RWPE1 (cell line): ENCODE measurements at regions not wholly inside any gene's neighbourhood (a gene's known extent, or its start where the extent isn't known, plus 50 kb on each side); places are given as distances from the start of the nearest gene placed in this dataset.

ENCODE experiments used
- CTCF ChIA-PET: fragments of 350-600 bp; sonication (Branson Sonifier 250); formaldehyde crosslinking; extraction: SDS; loops from one replicate; lab custom pipeline; 2021; lab: Yijun Ruan, JAX
- POLR2A ChIA-PET: fragments of 400-600 bp; formaldehyde crosslinking; extraction: SDS; loops from one replicate; lab custom pipeline; 2020; ENCODE audit warnings: antibody characterized with exemption; ENCODE audit not compliant: low non-redundant PET; lab: Yijun Ruan, JAX
- DNase-seq: peaks from one replicate; pipeline ENCODE4 v3.0.0; 2012; ENCODE audit warnings: low spot score
- H3K27ac ChIP-seq: fragments of 450-650 bp; 2 replicates; pipeline ENCODE4 v1.5.1; 2017
- TF ChIP-seq, protein P1 (sequence below): fragments of 450-650 bp; conservative IDR thresholded peaks from 2 replicates; pipeline ENCODE4 v1.5.1; 2017; ENCODE audit warnings: low read depth, mild to moderate bottlenecking

DNA sequence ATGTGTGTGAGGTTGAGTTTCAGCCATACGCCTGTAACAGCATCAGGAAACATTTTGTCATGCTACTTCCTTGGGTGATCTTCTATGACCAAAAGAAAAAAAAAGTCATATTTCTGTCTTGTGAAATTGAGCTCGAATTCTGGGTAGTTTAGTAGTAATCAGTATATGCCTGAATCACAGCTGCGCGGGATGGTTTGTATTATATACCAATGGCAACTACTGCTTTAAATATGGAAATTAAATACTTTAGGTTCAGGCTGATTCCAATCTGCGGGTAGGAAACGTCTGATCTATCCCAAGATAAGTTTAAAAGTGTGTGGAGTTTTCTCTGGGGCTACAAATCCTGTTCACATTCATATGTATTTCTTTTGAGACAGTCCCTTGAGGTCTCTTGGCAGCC is 115.6 kb upstream of the FERMT1 start:
- ChIA-PET CTCF (interaction anchor here (0.6 kb wide), 1 partner anchor 22 kb away, joined by 3 read pairs; no protein-coding TSS in a partner anchor), POLR2A (no interaction called here)
- DNase-seq, result no peak
- TF ChIP-seq, protein P1, sequence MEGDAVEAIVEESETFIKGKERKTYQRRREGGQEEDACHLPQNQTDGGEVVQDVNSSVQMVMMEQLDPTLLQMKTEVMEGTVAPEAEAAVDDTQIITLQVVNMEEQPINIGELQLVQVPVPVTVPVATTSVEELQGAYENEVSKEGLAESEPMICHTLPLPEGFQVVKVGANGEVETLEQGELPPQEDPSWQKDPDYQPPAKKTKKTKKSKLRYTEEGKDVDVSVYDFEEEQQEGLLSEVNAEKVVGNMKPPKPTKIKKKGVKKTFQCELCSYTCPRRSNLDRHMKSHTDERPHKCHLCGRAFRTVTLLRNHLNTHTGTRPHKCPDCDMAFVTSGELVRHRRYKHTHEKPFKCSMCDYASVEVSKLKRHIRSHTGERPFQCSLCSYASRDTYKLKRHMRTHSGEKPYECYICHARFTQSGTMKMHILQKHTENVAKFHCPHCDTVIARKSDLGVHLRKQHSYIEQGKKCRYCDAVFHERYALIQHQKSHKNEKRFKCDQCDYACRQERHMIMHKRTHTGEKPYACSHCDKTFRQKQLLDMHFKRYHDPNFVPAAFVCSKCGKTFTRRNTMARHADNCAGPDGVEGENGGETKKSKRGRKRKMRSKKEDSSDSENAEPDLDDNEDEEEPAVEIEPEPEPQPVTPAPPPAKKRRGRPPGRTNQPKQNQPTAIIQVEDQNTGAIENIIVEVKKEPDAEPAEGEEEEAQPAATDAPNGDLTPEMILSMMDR, result no peak
- H3K27ac ChIP-seq, result no peak overlapping the region

DNA sequence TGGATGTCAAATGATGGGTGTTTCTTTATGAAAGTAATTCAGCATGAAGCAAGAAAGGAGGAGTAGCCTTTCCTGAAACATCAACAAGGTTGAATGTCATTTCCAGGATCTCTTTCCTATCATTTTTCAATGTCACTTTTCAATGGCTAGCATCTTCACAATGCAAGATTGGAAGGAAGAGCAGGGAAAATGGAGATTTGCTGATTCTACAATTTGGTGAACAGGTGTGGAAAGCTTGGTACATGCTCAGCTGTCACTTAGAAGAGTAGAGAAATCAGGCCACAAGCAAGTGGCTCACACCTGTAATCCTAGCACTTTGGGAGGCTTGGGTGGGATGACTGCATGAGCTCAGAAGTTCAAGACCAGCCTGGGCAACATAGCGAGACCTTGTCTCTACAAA is 112.7 kb upstream of the FERMT1 start:
- DNase-seq, result no peak
- ChIA-PET POLR2A (no interaction called here), CTCF (no interaction called here)
- no peak overlapping the region for H3K27ac ChIP-seq
- TF ChIP-seq, protein P1, result no peak

DNA sequence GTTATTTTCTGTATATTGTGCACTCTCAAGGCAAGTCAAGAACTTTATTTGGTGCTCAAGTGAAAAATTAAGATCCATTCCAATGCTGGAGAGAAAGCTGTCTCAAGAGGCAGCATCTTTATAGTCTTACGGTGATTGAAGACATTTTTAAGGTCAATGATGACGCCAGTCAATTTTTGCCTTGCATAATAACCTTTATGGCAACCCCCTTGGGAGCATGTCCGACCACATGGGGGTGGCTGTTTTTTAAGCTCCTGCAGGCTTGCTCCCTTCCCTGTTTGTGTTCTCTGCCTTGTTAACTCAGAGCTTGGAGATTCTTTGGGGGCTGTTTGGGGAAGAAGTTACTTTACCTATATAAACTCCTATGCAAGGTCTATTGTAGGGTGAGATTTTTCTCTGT is 109.6 kb upstream of the FERMT1 start:
- no peak overlapping the region for H3K27ac ChIP-seq
- DNase-seq, result no peak
- ChIA-PET CTCF (no interaction called here), POLR2A (no interaction called here)
- TF ChIP-seq, protein P1, result no peak

DNA sequence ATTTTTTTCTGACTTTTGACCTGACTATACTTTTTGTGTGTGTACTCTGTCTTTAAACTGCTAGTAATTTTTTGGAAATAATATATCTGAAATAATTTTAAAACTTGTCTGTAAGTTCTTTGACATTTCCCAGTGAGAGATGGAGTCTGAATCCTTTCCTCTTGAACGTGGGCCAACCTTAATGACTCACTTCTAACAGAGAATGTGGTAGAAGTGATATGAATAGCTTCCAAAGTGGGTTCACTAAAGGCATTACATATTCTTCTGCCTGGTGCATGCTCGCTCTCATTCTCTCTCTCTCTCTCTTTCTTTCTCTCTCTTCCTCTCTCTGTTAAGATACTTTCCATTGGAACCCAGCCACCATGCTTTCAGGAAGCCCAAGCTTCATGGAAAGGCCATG is 108.7 kb upstream of the FERMT1 start:
- ChIA-PET CTCF (interaction anchor here (0.7 kb wide), 2 partner anchors 898 to 1785 kb away, joined by 3 to 4 read pairs; no protein-coding TSS in a partner anchor), POLR2A (no interaction called here)
- no peak overlapping the region for H3K27ac ChIP-seq
- TF ChIP-seq, protein P1, result no peak
- DNase-seq, result peak; percentile 44

DNA sequence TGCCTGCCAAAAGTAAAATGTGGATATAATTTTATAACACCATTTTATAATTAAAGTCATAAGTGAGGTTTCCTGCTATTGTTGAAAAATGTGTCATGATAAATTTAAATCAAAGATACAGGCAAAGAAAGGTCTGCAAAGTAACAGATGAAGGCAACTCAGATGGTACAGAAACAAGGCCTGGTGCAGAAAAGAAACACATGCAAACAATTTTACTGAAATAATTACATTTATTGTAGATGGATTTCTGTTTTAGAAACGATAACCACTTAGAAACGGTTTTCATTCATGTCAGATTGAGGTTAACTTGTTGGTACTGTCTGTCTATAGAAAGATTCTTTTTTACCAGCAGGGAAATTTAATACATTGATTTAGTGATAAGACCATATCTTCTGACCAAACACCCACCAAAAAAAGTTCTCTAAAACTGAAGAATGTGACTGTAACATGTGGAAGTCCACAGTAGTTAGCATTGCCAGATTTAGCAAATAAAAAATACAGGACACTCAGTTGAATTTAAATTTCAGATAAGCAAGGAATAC is 105.5 kb upstream of the FERMT1 start:
- CTCF ChIA-PET, result no interaction called here
- H3K27ac ChIP-seq, result no peak overlapping the region
- POLR2A ChIA-PET, result no interaction called here
- no peak for DNase-seq
- TF ChIP-seq, protein P1, result no peak

DNA sequence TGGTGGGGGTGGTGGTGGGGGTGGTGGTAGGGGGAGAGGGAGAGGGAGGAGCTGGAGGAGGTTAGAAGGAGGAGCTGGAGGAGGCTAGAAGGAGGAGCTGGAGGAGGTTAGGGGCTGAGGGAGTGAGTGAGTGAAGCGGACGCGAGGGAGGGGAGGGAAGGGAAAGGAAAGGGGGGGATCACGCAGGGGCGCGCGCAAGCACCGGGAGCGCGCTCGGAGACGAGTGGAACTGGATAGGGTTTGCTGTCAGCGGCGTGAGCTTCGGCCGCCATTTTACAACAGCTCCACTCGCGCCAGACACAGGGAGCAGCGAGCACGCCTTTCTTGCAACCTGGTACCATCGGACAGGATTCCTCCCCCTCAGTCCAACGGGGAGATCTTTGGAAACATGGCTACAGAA is 90.5 kb upstream of the FERMT1 start:
- POLR2A ChIA-PET, result no interaction called here

More for the DNA sequence above, 90.5 kb upstream of the FERMT1 start:
- no peak for DNase-seq
- TF ChIP-seq, protein P1, result no peak
- H3K27ac ChIP-seq, result no peak overlapping the region
- CTCF ChIA-PET, result no interaction called here
